Esophagus muscularis mucosa (tissue), 4 donors: ENCODE measurements at regions not wholly inside any gene's neighbourhood (a gene's known extent, or its start where the extent isn't known, plus 50 kb on each side); places are given as distances from the start of the nearest gene placed in this dataset.

ENCODE experiments used
- DNase-seq: peaks from one replicate; pipeline ENCODE4 v3.0.0-alpha.2; 2017; ENCODE audit errors: extremely low spot score
- H3K27ac ChIP-seq, 4 donors: fragments of 200-600 bp; sonication (generic); replicated peaks in 1 of 4; 1 replicate in 3 of 4; 2 replicates in 1 of 4; pipeline ENCODE4 v1.5.1; 2016 to 2019; ENCODE audit warnings: mild to moderate bottlenecking in 1 of 4
- H3K27me3 ChIP-seq, 4 donors: fragments of 200-600 bp; sonication (generic); one replicate each; pipeline versions ENCODE4 v1.5.1 to v1.6.0; 2016 to 2019
- H3K36me3 ChIP-seq, 4 donors: fragments of 200-600 bp; sonication (generic); one replicate each; pipeline ENCODE4 v1.5.1; 2016 to 2019
- H3K4me1 ChIP-seq, 4 donors: fragments of 200-600 bp; sonication (generic); one replicate each; pipeline ENCODE4 v1.5.1; 2016 to 2019
- H3K4me3 ChIP-seq, 4 donors: fragments of 200-600 bp; sonication (generic); 1 replicate in 2 of 4; 2 replicates in 2 of 4; pipeline ENCODE4 v1.5.1; 2016 to 2019; ENCODE audit warnings: mild to moderate bottlenecking in 4 of 4, moderate library complexity in 1 of 4
- H3K9me3 ChIP-seq, 4 donors: fragments of 200-600 bp; sonication (generic); 1 replicate in 3 of 4; 2 replicates in 1 of 4; pipeline ENCODE4 v1.5.1; 2016 to 2019
- CTCF ChIP-seq, 3 experiments: fragments of 200-600 bp in 2 of 3; fragments of 450-650 bp in 1 of 3; sonication (generic) in 2 of 3; IDR thresholded peaks; one replicate each; pipeline ENCODE4 v1.5.1; 2017 to 2019; ENCODE audit warnings: antibody characterized with exemption in 3 of 3, mild to moderate bottlenecking in 2 of 3, moderate library complexity in 1 of 3
- EP300 ChIP-seq: sonication (generic); formaldehyde crosslinking; IDR thresholded peaks from one replicate; pipeline ENCODE4 v1.6.1; 2017; ENCODE audit warnings: antibody characterized with exemption
- POLR2A ChIP-seq: fragments of 450-650 bp; IDR thresholded peaks from one replicate; pipeline ENCODE4 v1.6.1; 2017; ENCODE audit warnings: antibody characterized with exemption, moderate library complexity, mild to moderate bottlenecking, low read depth
- POLR2AphosphoS5 ChIP-seq, 2 donors: sonication (generic); formaldehyde crosslinking; IDR thresholded peaks; one replicate each; pipeline ENCODE4 v1.6.1; 2017; ENCODE audit warnings: antibody characterized with exemption in 2 of 2
- whole genome bisulfite sequencing: methylation state at CpG from one replicate; pipeline ENCODE4 v1.1.5; 2018; 5-methylcytosine and 5-hydroxymethylcytosine counted together
- intact Hi-C: fragments of 100-400 bp; cut with DNase I; formaldehyde crosslinking; loops from one replicate; pipeline ENCODE4 v1.15.1; 2023

GRCh38 chr4:124970011-124970410 is 257.5 kb upstream of the ANKRD50 start:
- Histone ChIP-seq H3K27me3 (no peaks in the 10 kb centered on the region), H3K4me1 (no peaks in the 10 kb centered on the region), H3K27ac (no peak overlapping the region), H3K36me3 (no peaks in the 10 kb centered on the region), H3K4me3 (no peak overlapping the region), H3K9me3 (no peaks in the 10 kb centered on the region)
- 95% methylated on average over 2 of the region's 2 CpGs for WGBS
- intact Hi-C loops: no loop called here
- TF ChIP-seq EP300: no peak
- TF ChIP-seq POLR2A: no peak
- TF ChIP-seq POLR2AphosphoS5 (IDR thresholded peaks at IDR 0.05): no peak
- no peak for TF ChIP-seq CTCF (IDR thresholded peaks at IDR 0.05)
- no peak for DNase-seq

- Histone ChIP-seq H3K36me3 (no peaks in the 10 kb centered on the region), H3K27me3 (no peaks in the 10 kb centered on the region), H3K4me1 (no peaks in the 10 kb centered on the region), H3K27ac (no peak overlapping the region), H3K9me3 (peaks cover 0 to 12% (median 3%) of the 10 kb centered on the region in 4 donors), H3K4me3 (no peak overlapping the region)
- DNase-seq: no peak
- intact Hi-C loops: no loop called here
- no peak for TF ChIP-seq POLR2A
- no peak for TF ChIP-seq EP300
- no peak for TF ChIP-seq CTCF (IDR thresholded peaks at IDR 0.05)
- TF ChIP-seq POLR2AphosphoS5 (IDR thresholded peaks at IDR 0.05): no peak
- 94% methylated on average over 1 of the region's 1 CpG for WGBS
Observed at GRCh38 chr4:124965497-124965891, 253.0 kb upstream of the ANKRD50 start.

GRCh38 chr4:124964852-124965496 is 252.4 kb upstream of the ANKRD50 start:
- intact Hi-C loops: no loop called here
- H3K4me1 ChIP-seq: no peaks in the 10 kb centered on the region
- no peak overlapping the region for H3K4me3 ChIP-seq
- DNase-seq: no peak
- no peaks in the 10 kb centered on the region for H3K27me3 ChIP-seq
- 77% methylated on average over 5 of the region's 5 CpGs for WGBS
- peaks cover 0 to 12% (median 3%) of the 10 kb centered on the region in 4 donors for H3K9me3 ChIP-seq
- H3K36me3 ChIP-seq: no peaks in the 10 kb centered on the region
- H3K27ac ChIP-seq: no peak overlapping the region
- TF ChIP-seq POLR2AphosphoS5 (IDR thresholded peaks at IDR 0.05) (no peak), CTCF (IDR thresholded peaks at IDR 0.05) (no peak), EP300 (no peak), POLR2A (no peak)

- H3K27ac ChIP-seq: no peak overlapping the region
- H3K36me3 ChIP-seq: no peaks in the 10 kb centered on the region
- DNase-seq: no peak
- H3K9me3 ChIP-seq: peaks cover 0 to 12% (median 3%) of the 10 kb centered on the region in 4 donors
- H3K4me3 ChIP-seq: no peak overlapping the region
- TF ChIP-seq CTCF (IDR thresholded peaks at IDR 0.05): no peak
- no peak for TF ChIP-seq EP300
- no peak for TF ChIP-seq POLR2A
- no peak for TF ChIP-seq POLR2AphosphoS5 (IDR thresholded peaks at IDR 0.05)
- intact Hi-C loops: no loop called here
- no peaks in the 10 kb centered on the region for H3K4me1 ChIP-seq
- no peaks in the 10 kb centered on the region for H3K27me3 ChIP-seq
- WGBS: 93% methylated on average over 2 of the region's 2 CpGs
Observed at GRCh38 chr4:124964251-124964650, 251.7 kb upstream of the ANKRD50 start.
